Stimulated activated CD8-positive, alpha-beta memory T cell treated with anti-CD3 and anti-CD28 coated beads, Interleukin-2, amount 100 ng/mL, for 48 hours (primary cell): ENCODE measurements at regions not wholly inside any gene's neighbourhood (a gene's known extent, or its start where the extent isn't known, plus 50 kb on each side); places are given as distances from the start of the nearest gene placed in this dataset.

Experiments used
- DNase-seq, 2 donors: peaks; one replicate each; pipeline ENCODE4 v3.0.0-alpha.2; 2020; ENCODE audit warnings: low read depth in 2 of 2

DNA sequence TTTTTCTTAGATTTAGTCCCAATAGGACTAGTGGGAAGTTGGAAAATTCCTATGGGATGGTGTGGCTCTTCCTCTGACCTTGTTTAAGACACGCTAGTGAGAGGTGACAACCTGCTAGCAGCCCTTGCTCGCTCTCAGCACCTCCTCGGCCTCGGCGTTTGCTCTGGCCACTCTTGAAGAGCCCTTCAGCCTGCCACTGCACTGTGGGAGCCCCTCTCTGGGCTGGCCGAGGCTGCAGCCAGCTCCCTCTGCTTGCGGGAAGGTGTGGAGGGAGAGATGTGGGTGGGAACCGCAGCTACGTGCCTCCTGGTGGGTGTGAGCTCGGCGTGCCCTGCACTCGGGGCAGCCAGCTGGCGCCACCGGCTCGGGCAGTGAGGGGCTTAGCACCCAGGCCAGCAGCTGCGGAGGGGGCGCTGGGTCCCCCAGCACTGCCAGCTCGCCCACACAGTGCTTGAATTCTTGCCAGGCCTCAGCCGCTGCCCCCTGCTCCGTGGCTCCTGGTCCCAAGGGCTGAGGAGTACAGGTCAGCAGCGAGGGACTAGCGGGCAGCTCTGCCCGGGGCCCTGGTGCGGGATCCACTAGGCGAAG is 254.5 kb upstream of the ANKRD55 start:
- DNase-seq: no peak

DNA sequence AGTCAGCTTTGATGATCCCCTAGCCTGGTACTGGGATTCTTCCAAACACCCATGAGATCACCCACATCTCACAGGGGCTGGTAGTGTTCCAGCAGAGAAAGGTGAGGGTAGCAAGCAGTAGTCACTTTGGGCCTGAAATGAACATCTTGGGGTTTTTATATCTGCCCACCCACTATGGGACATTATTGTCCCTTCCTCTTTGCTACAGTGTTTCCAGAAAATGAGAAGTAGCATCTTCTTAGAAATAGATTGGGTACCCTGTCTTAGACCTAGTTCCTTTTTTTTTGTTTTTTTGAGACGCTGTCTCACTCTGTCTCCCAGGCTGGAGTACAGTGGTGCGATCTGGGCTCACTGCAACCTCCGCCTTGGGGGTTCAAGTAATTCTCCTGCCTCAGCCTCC is 249.2 kb upstream of the ANKRD55 start:
- no peak for DNase-seq

DNA sequence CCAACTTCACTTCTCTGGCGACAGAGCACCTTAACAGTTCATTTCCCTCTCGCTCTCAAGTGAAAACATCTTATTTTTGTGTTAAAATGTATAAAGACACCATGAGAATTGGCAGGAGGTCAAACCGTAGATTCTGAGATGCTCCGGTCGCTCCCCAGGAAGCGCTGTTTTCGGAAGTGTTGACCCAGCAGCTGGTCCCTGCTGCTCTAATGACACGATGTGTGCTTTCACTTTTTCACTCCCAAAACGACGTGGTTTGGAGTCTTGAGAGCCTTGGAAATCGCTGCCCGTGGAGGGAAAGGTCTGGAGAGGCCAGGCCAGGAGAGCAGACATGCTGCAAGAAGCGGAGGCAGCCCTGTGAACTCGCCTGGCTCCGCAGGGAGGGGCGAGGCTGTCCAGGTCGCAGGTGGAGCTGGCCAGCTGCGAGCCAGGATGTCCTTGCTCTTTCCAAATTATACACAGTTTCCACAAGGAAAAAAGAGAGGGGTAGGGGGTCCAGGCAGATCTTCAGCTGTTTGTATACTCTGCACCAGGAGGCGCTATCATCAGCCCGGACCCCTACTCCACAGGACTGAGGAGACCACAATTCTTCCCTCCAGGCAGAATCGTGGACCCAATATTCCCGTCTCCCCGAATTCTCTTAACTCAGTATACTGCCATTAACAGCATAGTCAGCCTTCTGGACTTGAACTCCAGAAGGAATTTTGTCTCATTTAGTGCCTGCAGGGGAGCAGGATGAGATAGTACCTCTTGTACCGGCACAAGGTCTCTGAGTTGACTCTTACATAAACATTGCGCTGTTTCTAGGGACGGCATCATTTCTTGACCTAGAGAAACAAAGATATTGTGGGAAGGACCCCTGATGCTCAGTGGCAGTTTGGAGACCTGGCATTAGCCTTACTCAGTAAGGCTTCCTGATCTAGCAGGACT is 248.6 kb upstream of the ANKRD55 start:
- DNase-seq: no peak

DNA sequence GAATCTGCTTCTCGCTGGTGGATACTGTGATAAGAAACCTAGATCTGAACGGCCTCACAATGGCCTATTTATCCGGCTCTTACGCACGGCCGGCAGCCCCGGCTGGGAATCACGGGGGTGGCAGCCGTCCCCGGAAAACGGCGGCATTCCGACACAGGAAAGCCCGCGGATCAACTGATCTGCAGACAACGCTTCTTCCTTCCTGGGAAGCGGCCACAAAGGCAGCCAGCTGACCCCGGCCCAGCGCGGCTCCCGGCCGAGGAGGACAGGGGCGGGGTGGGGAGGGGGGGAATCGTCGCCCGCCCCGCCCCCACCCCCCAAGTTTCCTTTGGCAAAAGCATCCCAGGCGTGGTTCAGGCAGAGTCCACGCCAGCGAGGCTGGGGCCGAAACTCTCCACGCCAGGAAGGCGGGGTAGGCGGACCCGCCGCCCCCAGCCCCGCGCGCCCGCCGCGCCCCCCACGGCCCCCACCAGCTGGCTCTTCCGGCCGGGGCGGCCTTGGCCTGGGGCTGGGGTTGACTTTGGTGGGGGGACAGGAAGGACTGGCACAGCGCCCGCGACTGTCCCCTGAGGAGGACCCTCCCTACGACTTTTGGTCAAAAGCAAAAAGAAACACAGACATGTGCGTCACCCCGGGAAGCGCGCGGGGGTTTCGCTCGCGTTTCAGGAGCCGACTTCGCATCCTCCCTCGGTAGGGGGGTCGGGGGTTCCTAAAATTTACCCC is 247.7 kb upstream of the ANKRD55 start:
- no peak for DNase-seq

DNA sequence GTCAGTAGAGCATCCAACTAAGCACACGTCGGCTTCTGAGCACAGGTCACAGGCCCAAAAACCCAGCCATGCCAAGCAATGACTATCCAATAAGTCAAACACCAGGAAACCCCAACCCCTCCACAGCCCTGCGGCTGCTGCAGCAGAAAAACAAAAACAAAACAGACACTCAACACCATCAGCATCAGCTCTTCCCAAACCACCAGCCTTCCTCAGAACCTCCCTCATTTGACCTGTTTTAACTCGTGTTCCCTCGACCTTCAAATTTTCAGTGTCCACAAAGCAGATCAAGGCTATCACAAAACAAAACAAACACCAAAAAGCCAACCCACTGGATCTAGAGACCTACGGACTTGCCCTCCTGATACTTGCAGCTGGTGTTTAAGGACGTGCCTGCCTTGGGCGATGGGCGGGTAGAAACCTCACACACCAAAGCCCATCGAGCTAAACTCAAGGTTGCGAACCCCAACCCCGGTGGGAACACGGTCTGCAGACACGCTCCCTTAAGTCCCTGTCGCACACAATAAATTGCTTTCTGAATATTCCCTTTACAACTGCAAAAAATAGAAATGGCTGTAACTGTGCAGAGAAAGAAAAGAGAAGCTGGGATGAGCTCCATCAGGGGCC is 247.1 kb upstream of the ANKRD55 start:
- DNase-seq: no peak

DNA sequence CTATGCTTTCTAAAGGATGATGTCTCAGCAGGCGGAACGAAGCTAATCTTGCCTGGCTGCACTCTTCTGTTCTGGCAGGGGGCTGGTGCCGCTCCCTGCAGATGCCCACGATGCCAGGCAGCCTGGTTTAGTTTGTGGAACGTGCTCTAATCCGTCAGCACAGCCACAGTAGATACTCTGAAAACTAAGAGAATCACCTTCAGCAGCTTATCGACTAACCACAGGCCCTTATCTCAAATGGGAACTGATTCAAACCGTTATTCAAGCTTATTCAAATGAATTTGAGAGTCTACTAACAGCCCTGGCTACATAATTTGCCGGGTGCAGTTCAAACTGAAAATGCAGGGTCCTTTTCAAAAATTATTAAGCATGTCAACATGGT is 246.6 kb upstream of the ANKRD55 start:
- DNase-seq: no peak

DNA sequence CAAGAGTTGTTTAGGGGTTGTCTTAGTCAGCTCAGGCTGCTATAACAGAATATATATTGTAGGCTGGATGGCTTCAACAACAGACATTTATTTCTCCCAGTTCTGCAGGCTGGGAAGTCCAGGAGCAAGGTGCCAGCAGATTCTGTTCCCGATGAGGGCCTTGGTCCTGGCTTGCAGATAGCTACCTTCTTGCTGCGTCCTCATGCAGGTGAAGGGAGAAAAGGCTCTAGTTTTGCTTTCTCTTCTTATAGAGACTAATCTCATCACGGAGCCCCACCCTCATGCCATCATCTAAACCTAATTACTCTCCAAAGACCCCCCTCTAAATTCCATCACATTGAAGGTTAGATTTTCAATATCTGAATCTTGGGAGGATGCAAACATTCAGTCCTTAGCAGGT is 246.0 kb upstream of the ANKRD55 start:
- DNase-seq: no peak

DNA sequence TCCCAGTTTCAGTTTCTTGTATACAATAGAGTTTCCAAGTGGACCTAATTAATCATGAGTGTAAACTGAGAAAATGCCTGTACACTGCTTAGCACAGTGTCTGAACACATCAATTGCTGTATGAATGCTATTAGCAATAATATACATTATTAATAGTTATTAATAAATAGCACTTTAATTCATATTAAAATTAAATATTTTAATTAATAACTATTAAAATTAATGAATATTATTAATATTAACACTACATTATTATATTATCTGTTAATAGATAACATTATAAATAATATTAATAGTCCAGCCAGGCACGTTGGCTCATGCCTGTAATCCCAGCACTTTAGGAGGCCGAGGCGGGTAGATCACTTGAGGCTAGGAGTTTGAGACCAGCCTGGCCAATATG is 244.9 kb upstream of the ANKRD55 start:
- no peak for DNase-seq

DNA sequence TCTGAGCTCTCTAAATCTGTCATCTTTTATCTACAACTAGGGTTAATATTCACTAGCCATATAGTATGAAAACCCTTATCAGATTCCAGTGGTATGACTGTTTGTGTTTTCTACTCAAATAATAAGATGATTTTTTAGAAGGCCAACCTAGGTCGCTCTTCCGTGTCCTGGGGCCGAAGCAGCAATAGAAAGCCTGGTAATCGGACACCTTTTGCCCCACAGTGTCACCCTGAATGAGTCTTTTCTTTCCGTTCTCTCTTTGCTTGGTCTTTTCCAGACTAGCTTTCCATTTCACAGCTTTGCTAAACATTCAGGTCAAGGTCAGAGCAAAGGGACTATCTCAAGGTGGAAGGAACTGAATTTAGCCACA is 243.3 kb upstream of the ANKRD55 start:
- DNase-seq: no peak

DNA sequence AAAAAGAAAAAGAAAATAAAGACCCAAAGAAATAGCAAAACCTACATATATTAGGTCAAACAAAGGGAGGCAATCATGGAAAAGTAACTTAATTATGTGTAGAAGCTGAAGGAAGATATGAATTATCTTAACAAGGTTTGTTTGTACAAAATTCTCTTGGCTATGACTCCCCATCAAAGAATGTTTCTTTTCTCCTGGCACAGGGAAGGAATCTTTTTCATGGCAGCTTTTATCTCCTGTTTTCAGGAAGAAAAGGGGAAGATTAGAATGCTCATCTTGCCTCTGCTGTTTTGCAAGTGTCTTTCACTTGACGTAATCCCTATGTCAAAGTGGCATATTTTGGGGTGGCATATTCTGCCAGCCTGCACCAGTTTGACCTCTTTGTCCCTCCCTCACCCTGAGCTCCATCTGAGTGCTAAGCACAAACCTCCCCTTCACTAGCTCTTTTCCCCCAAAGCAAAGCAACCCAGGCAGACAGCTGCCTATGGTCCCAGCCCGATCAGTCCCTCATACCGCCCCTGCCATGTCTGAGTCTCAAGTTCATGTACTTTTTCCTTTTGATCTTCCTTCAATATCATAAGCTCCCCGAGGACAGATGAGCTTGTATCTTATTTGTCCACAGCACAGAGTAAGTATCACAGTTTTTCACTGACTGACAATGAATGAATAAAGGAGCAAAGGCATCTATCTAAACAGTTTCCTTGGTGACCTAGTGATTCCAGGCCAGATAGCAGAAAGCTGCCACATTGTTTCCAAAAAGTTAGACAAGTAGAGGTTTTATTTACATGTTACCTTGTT is 242.8 kb upstream of the ANKRD55 start:
- DNase-seq: no peak

DNA sequence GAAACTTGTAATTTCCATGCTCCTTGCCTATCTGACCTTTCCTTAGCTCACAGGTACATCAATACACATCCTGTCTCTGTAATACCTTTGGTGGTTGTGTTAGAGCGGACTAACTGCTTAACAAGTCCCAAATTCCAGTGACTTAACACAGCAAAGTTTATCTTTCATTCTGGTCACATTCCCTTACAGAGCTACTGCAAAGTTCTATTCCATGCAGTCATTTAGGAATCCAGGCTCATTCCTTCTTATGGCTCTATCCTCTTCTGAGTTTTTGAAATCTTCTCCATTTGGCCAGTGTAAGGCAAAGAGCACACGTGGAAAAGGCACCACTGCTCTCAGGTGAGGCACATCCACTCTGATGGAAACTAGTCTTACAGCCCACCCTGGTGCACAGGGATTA is 238.6 kb upstream of the ANKRD55 start:
- DNase-seq: no peak

DNA sequence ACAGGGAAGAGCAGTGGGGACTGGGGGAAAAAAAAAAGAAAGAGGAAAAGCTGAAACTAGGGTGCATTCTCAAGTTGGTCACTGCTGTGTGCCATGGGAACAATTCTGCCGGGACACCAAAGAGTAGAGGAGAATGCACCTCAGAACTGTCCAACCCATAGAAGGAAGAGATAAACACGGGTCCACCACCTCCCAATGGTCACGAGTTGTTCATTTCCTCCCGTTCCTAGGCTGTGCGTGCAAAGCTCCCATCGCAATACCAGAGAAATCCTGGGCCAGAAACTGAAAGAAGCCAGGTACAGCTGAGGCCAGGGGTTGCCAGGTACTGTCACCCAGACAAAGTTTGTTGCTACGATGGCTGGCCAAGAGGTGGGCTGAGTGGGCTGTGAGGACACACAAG is 236.9 kb upstream of the ANKRD55 start:
- no peak for DNase-seq

DNA sequence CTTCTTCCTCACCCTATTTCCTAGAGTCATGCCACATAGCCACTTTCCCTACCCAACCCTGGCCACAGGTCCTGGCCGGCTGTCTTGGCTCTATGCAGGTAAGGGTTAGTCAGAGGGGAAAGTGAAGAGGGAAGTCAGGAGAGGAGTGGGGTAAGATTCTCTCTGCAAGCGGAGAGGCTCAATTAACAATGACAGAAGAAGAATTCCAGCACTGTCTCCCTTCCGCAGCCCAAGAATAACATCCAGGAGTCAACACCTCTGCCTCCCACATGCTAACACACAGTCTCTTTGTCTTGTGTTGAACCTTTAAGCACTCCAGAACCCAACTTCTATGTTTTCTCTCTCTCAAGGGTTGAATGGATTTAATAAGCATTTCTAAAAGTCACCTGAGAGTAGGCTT is 235.1 kb upstream of the ANKRD55 start:
- DNase-seq: no peak

DNA sequence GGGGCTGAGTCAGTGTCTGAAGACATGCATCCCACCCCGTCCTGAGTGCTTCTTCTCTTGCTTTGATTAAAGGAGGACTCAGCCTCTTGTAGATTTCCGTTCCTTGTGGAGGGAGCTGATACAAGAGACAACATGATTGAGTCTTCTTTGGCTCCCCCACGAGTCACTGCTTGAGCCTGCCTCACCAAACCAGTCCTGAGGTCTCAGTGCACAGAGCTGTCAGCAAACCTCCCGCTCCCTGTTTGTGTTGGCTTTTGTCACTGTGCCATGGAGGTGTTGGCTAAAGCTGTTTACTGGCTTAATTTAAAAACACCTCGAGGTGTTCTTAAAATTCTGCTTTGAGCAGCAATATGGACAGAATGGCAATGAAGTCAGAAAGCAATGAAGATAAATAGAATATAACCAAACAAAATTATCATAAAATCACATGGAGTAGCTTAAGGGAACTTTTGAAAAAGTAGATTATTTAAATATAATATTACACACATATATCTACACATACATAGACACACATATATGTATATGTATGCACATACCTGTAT is 234.1 kb upstream of the ANKRD55 start:
- no peak for DNase-seq

DNA sequence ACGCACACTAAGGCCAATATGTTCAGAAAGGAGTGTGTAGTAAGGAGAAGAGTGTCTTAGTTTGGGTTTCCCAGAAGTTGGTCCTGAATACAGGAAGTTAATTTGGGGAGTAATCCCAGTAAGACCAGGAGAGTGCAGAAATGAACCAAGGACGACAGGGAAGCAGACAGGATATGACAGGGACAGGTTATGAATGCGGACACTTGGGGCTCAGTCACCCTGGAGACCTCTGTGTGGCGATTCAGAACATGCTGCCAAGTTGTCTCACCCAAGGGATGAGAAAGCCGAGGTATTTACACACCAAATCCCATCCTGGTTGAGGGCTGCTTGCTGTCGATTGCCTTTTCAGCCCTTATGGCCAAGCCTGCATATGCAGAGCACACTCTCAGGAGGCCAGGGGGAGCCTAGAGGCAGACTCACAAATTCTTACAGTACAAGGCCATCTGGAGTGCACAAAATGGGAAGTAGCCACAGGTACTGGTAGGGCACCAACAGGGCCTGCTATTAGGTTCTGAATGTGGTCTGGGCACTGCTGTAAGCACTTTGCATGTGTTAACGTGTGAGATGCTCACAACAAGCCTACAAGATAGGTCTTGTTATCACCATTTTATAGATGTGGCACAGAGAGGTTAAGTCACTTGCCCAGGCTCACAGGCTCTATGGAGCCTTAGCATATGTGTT is 233.1 kb upstream of the ANKRD55 start:
- no peak for DNase-seq

DNA sequence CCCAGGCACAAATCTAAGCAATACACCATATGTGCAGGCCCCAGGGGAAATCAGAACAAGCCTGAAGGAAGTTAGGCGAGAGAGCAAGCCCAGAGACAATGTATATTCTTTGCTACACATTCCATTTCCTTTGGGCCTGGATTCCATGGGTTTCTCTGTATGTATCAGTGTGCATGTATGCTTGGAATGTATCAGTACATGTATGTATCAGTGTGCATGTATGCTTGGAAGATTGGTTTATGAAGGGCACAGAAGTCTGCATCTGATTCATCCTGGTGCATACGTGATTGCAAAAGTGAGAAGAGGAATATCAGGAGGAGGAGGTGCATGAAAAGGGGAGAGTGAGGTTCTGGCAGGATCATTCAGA is 232.6 kb upstream of the ANKRD55 start:
- no peak for DNase-seq

DNA sequence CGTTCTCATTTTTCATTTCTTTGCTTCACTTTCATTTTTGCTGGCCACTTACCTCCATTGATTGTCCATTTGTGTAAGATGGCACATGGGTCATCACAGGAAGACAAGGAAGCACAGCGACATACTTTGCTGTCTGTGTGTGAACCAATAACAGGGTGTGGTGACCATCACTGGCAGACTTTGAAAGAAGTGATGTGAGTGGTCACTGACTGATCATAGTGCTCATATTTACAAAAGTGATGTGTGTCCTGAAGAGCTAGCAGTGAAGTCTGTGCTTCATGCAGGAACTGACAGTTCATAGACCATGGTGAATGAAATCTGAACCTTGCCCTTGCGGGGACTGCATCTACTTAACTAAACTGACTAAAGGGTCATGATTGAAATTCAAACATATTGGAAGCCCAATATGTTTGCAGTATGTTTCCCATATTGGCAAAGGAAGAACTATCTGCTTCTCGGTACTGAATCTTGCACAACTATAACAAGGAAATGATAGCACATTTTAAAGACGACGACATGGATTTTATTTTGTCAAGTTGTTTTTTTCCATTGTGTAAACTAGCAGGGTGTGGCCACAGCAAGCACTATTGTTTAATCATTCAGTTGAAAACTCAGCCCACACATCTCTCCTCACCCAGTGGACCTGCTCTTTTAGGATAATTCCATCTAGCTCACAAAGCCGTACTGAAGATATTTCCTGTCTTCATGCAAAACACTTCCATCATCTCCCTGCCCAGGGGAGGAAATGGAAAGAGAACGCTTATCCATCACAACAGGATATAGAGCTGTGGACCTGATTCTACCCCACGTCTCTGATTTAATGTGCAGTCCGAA is 232.0 kb upstream of the ANKRD55 start:
- DNase-seq: no peak

DNA sequence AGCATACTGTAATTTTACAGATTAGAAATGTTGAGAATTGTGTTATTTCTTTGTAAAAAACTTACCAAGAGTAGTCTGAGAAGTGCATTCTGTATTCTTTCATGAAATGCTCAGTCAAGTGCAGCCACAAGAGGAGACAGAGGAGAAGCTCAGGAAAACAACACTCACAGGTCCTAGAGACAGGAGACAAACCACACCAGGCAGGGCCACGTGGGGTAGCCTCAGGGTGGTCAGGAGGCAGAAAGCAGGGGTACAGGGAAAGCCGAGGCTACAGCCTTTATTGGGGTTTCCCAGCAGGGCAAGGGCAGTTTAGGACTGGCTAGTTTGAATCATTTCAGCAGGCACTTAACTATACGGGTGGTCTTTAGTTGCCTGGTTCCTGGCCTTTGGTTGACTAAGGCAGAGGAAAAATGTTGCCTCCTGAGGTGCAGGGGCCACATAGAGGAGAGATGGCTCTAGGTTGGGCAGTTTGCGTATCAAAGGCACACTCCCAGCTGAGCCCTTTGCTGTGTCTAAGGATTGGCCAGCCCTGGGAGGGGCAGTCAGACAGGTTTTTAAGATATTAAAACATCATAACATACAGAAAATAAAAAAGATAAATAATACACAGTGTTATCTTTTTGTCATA is 230.9 kb upstream of the ANKRD55 start:
- no peak for DNase-seq

DNA sequence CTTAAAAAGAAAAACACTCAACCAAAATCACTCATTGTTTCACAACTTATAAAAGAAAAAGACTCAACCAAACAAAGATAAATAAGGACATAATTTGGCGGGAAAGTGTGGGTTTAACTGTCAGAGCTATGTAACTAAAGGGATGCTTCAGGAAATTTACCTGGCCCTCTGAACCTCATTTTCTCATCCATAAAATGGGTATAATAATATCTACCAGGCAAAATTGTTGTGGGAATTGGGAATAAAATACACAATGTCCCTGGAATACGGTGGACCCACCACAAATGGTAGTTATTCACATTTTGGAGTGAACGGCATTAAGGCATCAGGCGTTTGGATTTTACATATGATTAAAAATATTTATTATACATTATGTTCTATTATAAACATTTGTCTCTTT is 228.5 kb upstream of the ANKRD55 start:
- no peak for DNase-seq
